Uterus (tissue), 2 donors: ENCODE measurements at regions not wholly inside any gene's neighbourhood (a gene's known extent, or its start where the extent isn't known, plus 50 kb on each side); places are given as distances from the start of the nearest gene placed in this dataset.

Experiments
- POLR2A ChIP-seq, 2 donors: fragments of 450-650 bp; IDR thresholded peaks; one replicate each; pipeline ENCODE4 v1.6.1; 2016; ENCODE audit warnings: antibody characterized with exemption in 2 of 2, mild to moderate bottlenecking in 1 of 2, moderate library complexity in 1 of 2
- TF ChIP-seq, protein P1 (sequence below), 4 experiments: fragments of 200-600 bp in 2 of 4; fragments of 450-650 bp in 2 of 4; sonication (generic) in 2 of 4; IDR thresholded peaks; one replicate each; pipeline ENCODE4 v1.5.1; 2016 to 2019; ENCODE audit warnings: antibody characterized with exemption in 4 of 4, mild to moderate bottlenecking in 2 of 4, moderate library complexity in 1 of 4

DNA sequence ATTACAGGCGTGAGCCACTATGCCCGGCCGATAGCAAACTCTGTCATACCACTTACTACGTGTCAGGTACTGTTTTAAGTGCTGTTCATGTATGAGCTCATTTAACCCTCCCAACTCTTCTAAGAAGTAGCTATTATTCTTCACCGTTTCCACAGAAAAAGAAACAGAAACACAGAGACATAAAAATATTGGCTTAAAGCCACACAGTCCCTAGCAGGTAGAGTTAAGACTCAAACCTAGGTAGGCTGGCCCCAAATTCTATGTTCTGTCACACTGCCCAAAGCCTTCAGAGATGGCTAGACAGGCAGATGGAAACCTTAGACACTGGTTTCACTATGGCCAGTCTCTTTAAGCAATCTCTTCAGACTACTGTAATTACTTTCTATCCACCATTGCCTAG is 149.8 kb upstream of the KCNMB2 start:
- TF ChIP-seq, protein P1, sequence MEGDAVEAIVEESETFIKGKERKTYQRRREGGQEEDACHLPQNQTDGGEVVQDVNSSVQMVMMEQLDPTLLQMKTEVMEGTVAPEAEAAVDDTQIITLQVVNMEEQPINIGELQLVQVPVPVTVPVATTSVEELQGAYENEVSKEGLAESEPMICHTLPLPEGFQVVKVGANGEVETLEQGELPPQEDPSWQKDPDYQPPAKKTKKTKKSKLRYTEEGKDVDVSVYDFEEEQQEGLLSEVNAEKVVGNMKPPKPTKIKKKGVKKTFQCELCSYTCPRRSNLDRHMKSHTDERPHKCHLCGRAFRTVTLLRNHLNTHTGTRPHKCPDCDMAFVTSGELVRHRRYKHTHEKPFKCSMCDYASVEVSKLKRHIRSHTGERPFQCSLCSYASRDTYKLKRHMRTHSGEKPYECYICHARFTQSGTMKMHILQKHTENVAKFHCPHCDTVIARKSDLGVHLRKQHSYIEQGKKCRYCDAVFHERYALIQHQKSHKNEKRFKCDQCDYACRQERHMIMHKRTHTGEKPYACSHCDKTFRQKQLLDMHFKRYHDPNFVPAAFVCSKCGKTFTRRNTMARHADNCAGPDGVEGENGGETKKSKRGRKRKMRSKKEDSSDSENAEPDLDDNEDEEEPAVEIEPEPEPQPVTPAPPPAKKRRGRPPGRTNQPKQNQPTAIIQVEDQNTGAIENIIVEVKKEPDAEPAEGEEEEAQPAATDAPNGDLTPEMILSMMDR (IDR thresholded peaks at IDR 0.05) = no peak
- no peak for TF ChIP-seq POLR2A (IDR thresholded peaks at IDR 0.05)
